Naive thymus-derived CD8-positive, alpha-beta T cell (primary cell): ENCODE measurements at regions not wholly inside any gene's neighbourhood (a gene's known extent, or its start where the extent isn't known, plus 50 kb on each side); places are given as distances from the start of the nearest gene placed in this dataset.

Experiments
- ATAC-seq, 2 donors: fragments of 150-1000 bp; cut with Tn5 transposase in 1 of 2; sonication (Bioruptor Pico), chemical (Tn5 transposase) in 1 of 2; 1 replicate in 1 of 2; 2 replicates in 1 of 2; pipeline ENCODE4 v1.10.0; 2021; ENCODE audit warnings: mild to moderate bottlenecking in 2 of 2, moderate library complexity in 2 of 2
- POLR2A ChIA-PET: fragments of 350-600 bp; sonication (Branson Sonifier 250); formaldehyde crosslinking; loops from one replicate; lab custom pipeline; 2021; ENCODE audit warnings: antibody characterized with exemption; lab: Charles Lee
- DNase-seq, 10 donors: peaks; one replicate each; pipeline versions ENCODE4 v3.0.0 to v3.0.0-alpha.2; 2020 to 2022
- H3K27ac Mint-ChIP-seq, 10 donors: one replicate each; pipeline ENCODE4 v1.8.0; 2020 to 2022; ENCODE audit warnings: mild to moderate bottlenecking in 10 of 10, mixed read lengths in 10 of 10, moderate library complexity in 4 of 10, inconsistent platforms in 1 of 10
- H3K27me3 Mint-ChIP-seq, 5 donors: one replicate each; pipeline ENCODE4 v1.8.0; 2021 to 2022; ENCODE audit warnings: mixed read lengths in 5 of 5
- H3K36me3 Mint-ChIP-seq, 3 donors: one replicate each; pipeline ENCODE4 v1.8.0; 2020 to 2022; ENCODE audit warnings: mixed read lengths in 3 of 3, mild to moderate bottlenecking in 2 of 3, inconsistent platforms in 1 of 3
- H3K4me1 Mint-ChIP-seq, 4 donors: one replicate each; pipeline ENCODE4 v1.8.0; 2021 to 2022; ENCODE audit warnings: mixed read lengths in 4 of 4
- H3K4me3 Mint-ChIP-seq, 10 donors: one replicate each; pipeline ENCODE4 v1.8.0; 2020 to 2022; ENCODE audit warnings: mild to moderate bottlenecking in 10 of 10, mixed read lengths in 10 of 10, moderate library complexity in 6 of 10, inconsistent platforms in 1 of 10
- H3K9me3 Mint-ChIP-seq, 9 donors: one replicate each; pipeline ENCODE4 v1.8.0; 2020 to 2022; ENCODE audit warnings: mixed read lengths in 9 of 9, mild to moderate bottlenecking in 3 of 9, inconsistent platforms in 1 of 9, moderate library complexity in 1 of 9

GRCh38 chr1:54497338-54497737 is 50.7 kb upstream of the ACOT11 start:
- H3K27me3 Mint-ChIP-seq: peaks cover 8 to 57% (median 29%) of the 10 kb centered on the region in 5 donors
- peaks cover 8 to 19% (median 12%) of the 10 kb centered on the region in 4 donors for H3K4me1 Mint-ChIP-seq
- no peak overlapping the region for H3K27ac Mint-ChIP-seq
- DNase-seq (no peak), ATAC-seq (no peak)
- H3K36me3 Mint-ChIP-seq: no peaks in the 10 kb centered on the region
- POLR2A ChIA-PET: no interaction called here
- H3K9me3 Mint-ChIP-seq: peaks cover 0 to 2% (median 0%) of the 10 kb centered on the region in 9 donors
- H3K4me3 Mint-ChIP-seq: no peak overlapping the region

GRCh38 chr1:54495954-54496353 is 52.1 kb upstream of the ACOT11 start:
- Mint-ChIP-seq H3K36me3 (no peaks in the 10 kb centered on the region), H3K4me3 (no peak overlapping the region), H3K9me3 (peaks cover 0 to 2% (median 0%) of the 10 kb centered on the region in 9 donors), H3K27me3 (peaks cover 4 to 55% (median 22%) of the 10 kb centered on the region in 5 donors), H3K27ac (no peak overlapping the region), H3K4me1 (peaks cover 10 to 22% (median 12%) of the 10 kb centered on the region in 4 donors)
- ATAC-seq (no peak), DNase-seq (no peak)
- POLR2A ChIA-PET: interaction anchor here (0.5 kb wide), 1 partner anchor 8 kb away, joined by 6 read pairs; no protein-coding TSS in a partner anchor

GRCh38 chr1:54493608-54494007 is 54.4 kb upstream of the ACOT11 start:
- H3K27ac Mint-ChIP-seq: no peak overlapping the region
- H3K36me3 Mint-ChIP-seq: no peaks in the 10 kb centered on the region
- H3K9me3 Mint-ChIP-seq: peaks cover 0 to 2% (median 0%) of the 10 kb centered on the region in 9 donors
- ATAC-seq: no peak
- peaks cover 4 to 52% (median 17%) of the 10 kb centered on the region in 5 donors for H3K27me3 Mint-ChIP-seq
- DNase-seq: no peak
- peak overlapping the region in 1 of 10 donors; percentile 6 for H3K4me3 Mint-ChIP-seq
- POLR2A ChIA-PET: no interaction called here
- H3K4me1 Mint-ChIP-seq: peaks cover 10 to 24% (median 14%) of the 10 kb centered on the region in 4 donors

GRCh38 chr1:54490361-54491248 is 57.4 kb upstream of the ACOT11 start:
- DNase-seq (no peak), ATAC-seq (no peak)
- Mint-ChIP-seq H3K4me1 (peaks cover 22 to 38% (median 32%) of the 10 kb centered on the region in 4 donors), H3K4me3 (peak overlapping the region in 8 of 10 donors; percentile 7 to 90 (median 48)), H3K36me3 (no peaks in the 10 kb centered on the region), H3K9me3 (no peaks in the 10 kb centered on the region), H3K27me3 (peaks cover 3 to 28% (median 7%) of the 10 kb centered on the region in 5 donors), H3K27ac (peak overlapping the region in 4 of 10 donors; percentile 13 to 77 (median 32))
- POLR2A ChIA-PET: interaction anchor here (0.6 to 1.8 kb wide), 3 partner anchors 86 to 269 kb away, joined by 3 to 9 read pairs (median 4); no protein-coding TSS in a partner anchor

GRCh38 chr1:54489627-54490250 is 58.3 kb upstream of the ACOT11 start:
- Mint-ChIP-seq H3K4me1 (peaks cover 26 to 46% (median 40%) of the 10 kb centered on the region in 4 donors), H3K4me3 (peak overlapping the region; percentile 80 to 91 (median 88)), H3K27me3 (peaks cover 0 to 25% (median 6%) of the 10 kb centered on the region in 5 donors), H3K36me3 (no peaks in the 10 kb centered on the region), H3K9me3 (no peaks in the 10 kb centered on the region), H3K27ac (peak overlapping the region in 9 of 10 donors; percentile 33 to 92 (median 74))
- POLR2A ChIA-PET: interaction anchor here (0.6 to 4.9 kb wide), 12 partner anchors 9 to 290 kb away, joined by 3 to 110 read pairs (median 4); partner anchors contain the start of genes CYB5RL, MRPL37 and SSBP3
- ATAC-seq (peak; percentile 7 to 25), DNase-seq (no peak)

GRCh38 chr1:54488779-54489626 is 59.0 kb upstream of the ACOT11 start:
- Mint-ChIP-seq H3K36me3 (no peaks in the 10 kb centered on the region), H3K27me3 (peaks cover 0 to 18% (median 3%) of the 10 kb centered on the region in 5 donors), H3K27ac (peak overlapping the region; percentile 33 to 92 (median 84)), H3K4me1 (peaks cover 26 to 53% (median 46%) of the 10 kb centered on the region in 4 donors), H3K4me3 (peak overlapping the region; percentile 80 to 91 (median 88)), H3K9me3 (no peaks in the 10 kb centered on the region)
- peak; percentile 40 to 88 (median 73) for DNase-seq
- ATAC-seq: peak; percentile 68 to 69
- POLR2A ChIA-PET: interaction anchor here (0.6 to 4.9 kb wide), 15 partner anchors 8 to 417 kb away, joined by 3 to 110 read pairs (median 4); partner anchors contain the start of genes CYB5RL, MRPL37 and SSBP3

GRCh38 chr1:54488065-54488750 is 59.8 kb upstream of the ACOT11 start:
- H3K9me3 Mint-ChIP-seq: no peaks in the 10 kb centered on the region

GRCh38 chr1:54487571-54488050 is 60.4 kb upstream of the ACOT11 start:
- peaks cover 23 to 58% (median 51%) of the 10 kb centered on the region in 4 donors for H3K4me1 Mint-ChIP-seq

More at GRCh38 chr1:54488065-54488750, 59.8 kb upstream of the ACOT11 start:
- Mint-ChIP-seq H3K4me3 (peak overlapping the region; percentile 80 to 93 (median 89)), H3K27me3 (peaks cover 0 to 10% (median 0%) of the 10 kb centered on the region in 5 donors), H3K36me3 (no peaks in the 10 kb centered on the region), H3K27ac (peak overlapping the region; percentile 65 to 93 (median 90)), H3K4me1 (peaks cover 23 to 56% (median 51%) of the 10 kb centered on the region in 4 donors)
- DNase-seq: peak; percentile 35 to 84 (median 66)
- POLR2A ChIA-PET: interaction anchor here (0.8 to 4.9 kb wide), 14 partner anchors 10 to 416 kb away, joined by 3 to 110 read pairs (median 6); partner anchors contain the start of gene SSBP3
- ATAC-seq: peak; percentile 38 to 67

GRCh38 chr1:54486907-54487306 is 61.1 kb upstream of the ACOT11 start:
- Mint-ChIP-seq H3K27me3 (peaks cover 0 to 9% (median 0%) of the 10 kb centered on the region in 5 donors), H3K27ac (peak overlapping the region; percentile 60 to 95 (median 90)), H3K4me3 (peak overlapping the region; percentile 80 to 93 (median 89)), H3K4me1 (peaks cover 24 to 61% (median 54%) of the 10 kb centered on the region in 4 donors), H3K36me3 (no peaks in the 10 kb centered on the region), H3K9me3 (no peaks in the 10 kb centered on the region)
- no peak for ATAC-seq
- DNase-seq: no peak
- POLR2A ChIA-PET: interaction anchor here (0.6 to 4.9 kb wide), 15 partner anchors 9 to 288 kb away, joined by 3 to 110 read pairs (median 6); partner anchors contain the start of genes CYB5RL and SSBP3

More at GRCh38 chr1:54487571-54488050, 60.4 kb upstream of the ACOT11 start:
- no peaks in the 10 kb centered on the region for H3K36me3 Mint-ChIP-seq
- H3K4me3 Mint-ChIP-seq: peak overlapping the region; percentile 80 to 93 (median 89)
- peak overlapping the region; percentile 60 to 95 (median 90) for H3K27ac Mint-ChIP-seq
- H3K9me3 Mint-ChIP-seq: no peaks in the 10 kb centered on the region
- ATAC-seq (peak in 1 of 2 donors; percentile 11), DNase-seq (no peak)
- H3K27me3 Mint-ChIP-seq: peaks cover 0 to 9% (median 0%) of the 10 kb centered on the region in 5 donors
- POLR2A ChIA-PET: interaction anchor here (0.6 to 4.9 kb wide), 12 partner anchors 10 to 416 kb away, joined by 3 to 110 read pairs (median 6); partner anchors contain the start of gene SSBP3

- Mint-ChIP-seq H3K9me3 (no peaks in the 10 kb centered on the region), H3K27ac (peak overlapping the region; percentile 42 to 88 (median 78)), H3K27me3 (no peaks in the 10 kb centered on the region), H3K4me3 (peak overlapping the region in 3 of 10 donors; percentile 1 to 50 (median 4)), H3K36me3 (no peaks in the 10 kb centered on the region), H3K4me1 (peaks cover 32 to 73% (median 66%) of the 10 kb centered on the region in 4 donors)
- DNase-seq (no peak), ATAC-seq (no peak)
- POLR2A ChIA-PET: interaction anchor here (0.7 to 4.9 kb wide), 5 partner anchors 7 to 289 kb away, joined by 3 to 110 read pairs (median 10); partner anchors contain the start of gene SSBP3
These were observed 62.6 kb upstream of the ACOT11 start for GRCh38 chr1:54485416-54485815.
